Left forelimb (tissue), 1 donor: ENCODE measurements at regions not wholly inside any gene's neighbourhood (a gene's known extent, or its start where the extent isn't known, plus 50 kb on each side); places are given as distances from the start of the nearest gene placed in this dataset.

ENCODE experiments used
- DNase-seq: peaks from one replicate; pipeline ENCODE4 v3.0.0-alpha.2; 2018; ENCODE audit warnings: low spot score

DNA sequence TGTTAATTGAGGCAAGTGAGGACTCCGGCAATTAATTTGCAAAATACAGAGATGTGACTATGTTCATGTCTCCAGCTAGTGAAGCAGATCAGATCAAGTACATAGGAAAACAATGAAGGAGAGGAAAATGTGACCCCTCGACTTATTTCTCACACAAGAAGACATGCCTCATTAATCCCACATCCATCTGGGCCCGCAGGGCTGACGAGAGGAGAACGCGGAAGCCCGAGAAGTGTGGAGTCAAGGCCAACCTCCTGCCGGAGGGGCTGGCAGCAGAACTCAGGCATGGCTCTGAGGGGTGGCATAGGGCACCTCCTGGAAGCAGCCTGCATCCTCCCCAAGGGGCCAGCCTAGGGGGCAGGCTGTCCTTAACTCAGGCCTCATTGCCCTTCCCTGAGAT is 54.4 kb downstream of the ZNF503 start:
- DNase-seq = no peak

DNA sequence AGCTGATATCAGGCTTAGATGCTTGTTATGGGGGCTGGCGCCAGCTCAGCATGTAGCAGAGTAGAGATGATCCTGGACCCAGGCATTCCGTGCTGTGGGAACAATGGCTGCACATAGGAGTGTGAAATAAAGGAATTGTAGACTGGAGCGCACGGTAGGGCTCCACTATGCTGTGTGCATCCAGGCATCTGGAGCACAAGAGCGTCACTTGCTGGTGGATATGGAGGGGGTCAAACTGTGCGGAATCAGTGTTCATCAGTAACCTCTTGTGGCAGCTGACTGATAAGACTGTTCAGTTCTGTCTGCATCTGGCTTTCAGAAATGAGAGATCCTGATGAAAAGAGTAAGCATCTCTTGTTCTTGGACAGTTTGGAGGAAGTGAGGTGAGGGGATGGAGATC is 55.8 kb downstream of the ZNF503 start:
- DNase-seq = no peak

DNA sequence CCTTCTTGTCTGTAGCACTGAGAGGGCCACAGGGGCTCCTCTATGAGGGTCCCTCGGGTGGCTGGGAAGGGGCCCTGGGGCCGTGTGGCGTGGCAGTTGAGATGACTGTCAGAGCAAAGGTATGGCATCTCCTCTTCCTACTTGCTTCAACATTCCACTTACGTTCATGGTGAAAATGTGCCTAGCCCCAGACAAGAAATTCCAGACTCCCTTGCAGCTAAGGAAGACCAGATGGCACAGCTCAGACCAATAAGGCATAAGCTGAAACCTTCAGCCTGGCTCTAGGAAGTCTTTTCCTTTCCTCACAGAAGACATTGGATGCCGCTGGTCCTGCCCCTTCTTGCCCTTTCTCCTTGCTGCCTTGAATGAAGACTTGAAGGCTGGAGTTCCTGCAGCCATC is 57.4 kb downstream of the ZNF503 start:
- DNase-seq = no peak

DNA sequence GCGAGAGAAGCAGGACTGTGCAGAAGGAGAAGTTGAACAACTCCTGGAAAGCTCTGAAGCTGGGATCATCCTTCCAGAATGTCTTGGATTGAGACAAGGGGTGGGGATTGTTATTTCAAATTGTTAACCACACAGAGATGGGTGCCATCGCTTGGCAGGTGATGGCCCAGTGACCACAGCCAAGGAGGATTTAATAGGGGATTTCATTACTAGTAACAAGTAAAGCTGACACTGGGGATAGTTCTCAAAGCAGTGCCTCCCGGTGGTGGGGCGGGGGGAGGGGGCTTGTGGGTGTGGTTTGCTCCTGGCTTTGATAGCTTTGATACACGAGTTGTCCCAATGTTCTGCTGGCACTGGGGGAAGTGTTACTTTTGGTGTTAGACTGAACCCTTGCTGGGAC is 59.2 kb downstream of the ZNF503 start:
- DNase-seq = no peak

DNA sequence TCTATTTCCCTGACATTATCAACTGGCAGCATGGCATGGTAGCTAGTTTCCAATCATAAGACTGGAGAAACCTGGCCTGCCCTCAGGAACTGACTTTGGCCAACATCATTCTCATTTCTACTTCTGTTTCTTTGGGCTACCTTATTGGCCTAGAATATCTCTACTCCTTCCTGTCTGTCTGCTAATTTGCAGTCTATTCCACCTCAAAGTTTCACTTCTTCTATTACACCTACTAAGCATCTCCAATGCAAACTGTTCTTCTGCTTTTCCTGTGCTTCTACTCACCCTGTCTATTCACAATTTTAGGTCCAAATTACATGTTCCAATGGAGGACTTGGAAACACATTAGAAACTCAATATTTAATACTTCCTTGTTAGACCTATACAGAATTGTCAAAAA is 65.6 kb downstream of the ZNF503 start:
- no peak for DNase-seq

DNA sequence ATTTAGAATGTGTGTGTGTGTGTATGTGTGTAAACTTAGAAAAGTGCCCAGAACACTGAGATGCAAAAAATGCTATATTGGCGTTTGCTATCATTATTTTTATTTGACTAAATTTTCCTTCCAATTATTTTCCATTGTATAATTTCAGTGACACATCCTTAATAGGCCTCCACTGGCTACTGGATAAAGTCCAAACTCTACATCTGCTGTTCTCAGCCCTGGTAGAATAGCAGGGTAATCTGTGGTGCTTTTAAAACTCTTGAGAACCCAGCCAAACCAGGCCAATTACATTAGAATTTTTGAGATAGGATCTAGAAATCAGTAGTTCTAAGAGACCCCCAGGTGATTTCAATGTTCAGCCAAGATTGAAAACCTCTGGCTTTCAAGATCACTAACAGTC is 66.4 kb downstream of the ZNF503 start:
- no peak for DNase-seq

DNA sequence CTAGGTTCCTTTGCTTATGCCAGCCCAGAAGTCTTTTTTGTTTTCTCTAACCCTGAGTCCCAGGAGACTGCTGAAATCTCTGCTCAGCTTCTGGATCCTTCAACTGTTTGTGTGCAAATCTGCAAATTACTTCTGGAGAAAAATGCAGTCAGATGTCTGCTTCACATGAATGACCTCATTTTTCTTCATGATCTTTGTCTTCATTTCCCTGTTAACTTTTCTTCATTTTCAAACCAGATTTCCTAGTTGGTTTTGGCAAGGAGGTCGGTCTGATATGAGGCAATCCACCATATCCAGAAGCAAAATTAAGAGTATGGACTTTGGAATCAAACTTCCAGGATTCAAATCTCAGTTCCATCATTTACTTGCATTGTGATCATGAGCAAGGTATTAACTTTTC is 66.8 kb downstream of the ZNF503 start:
- no peak for DNase-seq

DNA sequence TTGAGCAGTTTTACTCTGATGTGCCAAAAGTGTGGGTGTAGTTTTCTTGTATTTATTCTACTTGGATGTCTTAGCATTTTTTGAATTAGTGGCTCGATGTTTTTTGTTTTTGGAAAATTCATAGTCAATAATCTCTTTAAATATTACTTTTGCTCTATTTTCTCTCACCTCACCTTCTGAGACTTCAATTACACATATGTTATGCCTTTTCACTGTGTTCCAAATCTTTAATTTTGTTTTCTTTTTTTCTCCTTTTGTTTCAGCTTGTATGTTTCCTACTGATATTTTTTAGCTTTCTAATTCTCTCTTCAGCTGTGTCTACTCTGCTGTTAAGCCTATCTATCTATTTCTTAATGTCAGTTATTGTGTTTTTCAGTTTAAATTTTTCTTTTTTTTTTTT is 69.5 kb downstream of the ZNF503 start:
- no peak for DNase-seq

DNA sequence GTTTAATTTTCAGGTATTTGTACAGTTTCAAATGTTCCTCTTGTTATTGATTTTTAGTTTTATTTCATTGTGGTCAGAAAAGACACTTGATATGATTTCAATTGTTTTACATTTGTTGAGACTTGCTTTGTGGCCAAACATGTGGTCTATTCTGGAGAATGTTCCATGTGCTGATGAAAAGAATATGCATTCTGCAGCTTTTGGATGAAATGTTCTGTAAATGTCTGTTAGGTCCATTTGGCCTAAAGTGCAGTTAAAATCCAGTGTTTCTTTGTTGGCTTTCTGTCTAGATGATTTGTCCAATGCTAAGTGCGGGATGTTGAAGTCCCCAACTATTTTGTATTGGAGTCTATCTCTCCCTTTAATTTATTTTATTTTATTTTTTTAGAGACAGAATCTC is 70.5 kb downstream of the ZNF503 start:
- DNase-seq = no peak

DNA sequence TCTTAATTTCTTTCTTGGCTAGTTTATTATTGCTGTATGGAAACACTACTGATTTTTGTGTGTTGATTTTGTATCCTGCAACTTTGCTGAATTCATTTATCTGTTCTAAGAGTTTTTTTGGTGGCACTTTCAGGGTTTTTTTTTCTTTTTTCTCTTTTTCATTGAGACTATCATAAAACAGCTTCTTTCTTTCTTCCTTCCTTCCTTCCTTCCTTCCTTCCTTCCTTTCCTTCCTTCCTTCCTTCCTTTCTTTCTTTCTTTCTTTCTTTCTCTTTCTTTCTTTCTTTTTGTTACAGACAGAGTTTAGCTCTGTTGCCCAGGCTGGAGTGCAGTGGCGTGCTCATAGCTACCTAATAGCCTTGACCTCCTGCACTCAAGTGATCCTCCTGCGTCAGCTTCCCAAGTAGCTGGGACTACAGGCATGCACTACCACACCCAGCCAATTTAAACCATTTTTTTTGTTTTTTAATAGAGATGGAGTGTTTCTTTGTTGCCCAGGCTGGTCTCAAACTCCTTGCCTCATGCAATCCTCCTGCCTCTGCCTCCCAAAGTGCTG is 72.3 kb downstream of the ZNF503 start:
- DNase-seq = no peak

DNA sequence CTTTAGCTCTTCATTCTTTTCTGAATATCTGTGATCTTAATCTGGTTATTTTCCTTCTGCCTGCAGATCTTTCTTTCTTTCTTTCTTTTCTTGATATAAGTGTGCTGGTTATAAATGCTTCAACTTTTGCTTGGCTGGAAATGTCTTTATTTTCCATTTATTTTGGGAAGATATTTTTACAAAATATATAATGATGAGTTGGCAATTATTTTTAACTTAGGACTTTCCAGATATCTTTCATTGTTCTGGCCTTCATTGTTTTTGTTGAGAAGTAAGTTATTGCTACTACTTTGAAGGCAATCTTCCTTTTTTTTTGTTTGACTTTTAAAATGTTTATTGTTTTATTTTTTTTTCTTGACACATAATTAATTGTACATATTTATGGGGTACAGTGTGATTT is 75.3 kb downstream of the ZNF503 start:
- DNase-seq = no peak

DNA sequence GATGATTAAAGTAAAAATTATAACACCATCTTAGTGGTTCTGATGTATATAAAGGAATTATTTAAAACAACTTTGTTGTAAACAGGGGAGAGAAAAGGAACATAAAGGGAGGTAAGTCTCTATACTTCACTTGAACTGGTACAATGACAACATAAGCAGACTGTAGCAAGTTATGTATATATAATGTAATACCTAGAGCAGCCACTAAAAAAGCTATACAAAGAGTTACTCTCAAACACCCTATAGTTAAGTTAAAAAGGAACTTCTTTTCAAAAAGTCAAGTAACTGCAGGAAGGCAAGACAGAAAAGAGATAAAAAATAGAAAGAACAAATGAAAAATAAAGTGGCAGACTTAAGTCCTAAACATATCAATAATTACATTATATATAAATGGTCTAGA is 82.3 kb downstream of the ZNF503 start:
- DNase-seq = no peak

DNA sequence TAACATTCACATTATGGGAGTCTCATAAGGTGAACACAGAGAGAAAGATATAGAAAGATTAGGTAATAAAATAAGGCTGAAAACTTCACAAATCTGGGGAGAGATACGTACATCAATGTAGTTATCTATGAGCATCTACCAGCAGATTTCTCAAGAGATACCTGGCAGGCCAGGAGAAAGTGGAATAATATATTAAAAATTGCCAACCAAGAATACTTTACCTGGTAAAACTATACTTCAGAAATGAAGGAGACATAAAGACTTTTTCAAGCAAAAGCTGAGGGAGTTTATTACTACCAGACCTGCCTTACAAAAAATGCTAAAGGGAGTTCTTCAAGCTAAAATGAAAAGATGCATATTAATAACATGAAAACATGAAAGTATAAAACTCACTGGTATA is 78.8 kb upstream of the COMTD1 start:
- DNase-seq = no peak

DNA sequence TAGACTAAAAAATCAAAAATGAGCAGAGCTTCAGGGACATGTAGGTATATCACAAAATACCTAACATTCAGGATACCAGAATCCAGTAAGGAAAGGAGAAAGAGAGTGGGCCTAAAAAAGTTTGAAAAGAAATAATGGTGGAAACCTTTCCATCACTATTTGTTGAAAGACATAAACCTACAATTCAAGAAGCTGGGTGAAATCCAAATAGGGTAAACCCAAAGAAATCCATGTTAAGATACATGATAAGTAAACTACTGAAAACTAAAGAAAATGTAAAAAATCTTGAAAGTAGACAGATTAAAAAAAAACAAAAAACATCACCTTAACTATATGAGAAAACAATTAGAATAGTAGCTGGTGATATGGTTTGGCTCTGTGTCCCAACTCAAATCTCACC is 76.7 kb upstream of the COMTD1 start:
- DNase-seq = no peak

DNA sequence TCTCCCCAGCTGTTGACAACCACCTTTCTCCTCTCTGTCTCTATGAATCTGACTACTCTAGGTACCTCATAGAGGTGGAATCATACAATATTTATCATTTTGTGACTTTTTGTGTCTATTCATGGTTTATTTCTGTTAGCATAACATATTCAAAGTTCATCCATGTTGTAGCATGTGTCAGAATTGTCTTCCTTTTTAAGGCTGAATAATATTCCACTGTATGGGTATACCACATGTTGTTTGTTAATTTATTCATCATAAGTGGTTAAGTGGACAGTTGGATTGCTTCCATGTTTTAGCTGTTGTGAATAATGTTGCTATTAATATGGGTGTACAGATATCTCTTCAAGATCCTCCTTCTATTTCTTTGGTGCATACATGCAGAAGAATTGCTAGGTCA is 69.9 kb upstream of the COMTD1 start:
- DNase-seq = no peak

DNA sequence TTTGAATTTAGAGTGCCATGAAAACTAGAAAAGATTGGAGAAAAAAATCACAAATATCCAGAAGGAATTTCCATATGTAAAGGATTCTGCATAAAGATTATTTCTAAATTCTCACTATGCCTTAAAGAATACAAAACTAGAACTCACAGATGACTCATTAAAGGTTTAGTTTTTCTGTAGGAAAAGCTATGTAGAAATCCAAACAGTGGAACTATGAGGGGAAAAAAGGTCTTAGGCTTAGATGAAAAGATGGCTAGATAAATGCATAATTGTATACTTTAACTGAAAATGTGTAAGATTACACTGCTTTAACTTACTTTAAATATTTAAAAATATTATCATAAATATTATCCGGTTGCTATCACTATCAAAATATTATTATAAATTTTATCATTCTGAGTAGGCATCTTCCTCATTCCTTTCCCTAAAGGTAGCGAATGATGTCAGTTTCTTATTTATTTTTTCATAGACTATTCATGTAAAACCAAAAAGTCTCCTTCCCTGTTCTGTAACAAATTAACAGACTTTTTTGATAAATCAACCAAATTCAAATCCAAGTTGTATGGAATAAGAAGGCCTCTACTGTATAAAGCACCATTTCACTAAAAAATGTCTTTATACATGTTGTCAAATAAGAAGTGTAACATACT is 69.1 kb upstream of the COMTD1 start:
- no peak for DNase-seq

DNA sequence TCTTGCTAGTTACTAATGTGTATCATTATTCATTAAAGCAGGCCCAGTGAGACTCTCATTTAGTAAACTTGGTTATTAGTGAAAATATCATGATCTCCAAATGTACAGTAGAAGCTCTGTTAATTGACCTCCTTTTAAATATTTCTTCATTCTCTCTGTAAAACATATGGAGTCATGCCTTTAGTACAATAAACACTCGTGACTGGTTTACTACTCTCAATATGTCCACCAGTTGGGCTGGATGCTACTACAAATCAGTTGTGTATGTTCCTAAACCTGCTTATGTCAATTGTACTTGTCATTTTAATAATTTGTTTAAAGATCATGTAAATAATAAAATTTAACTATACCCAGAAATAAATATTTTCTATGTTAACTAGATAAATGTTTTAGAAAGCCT is 68.6 kb upstream of the COMTD1 start:
- DNase-seq = no peak

DNA sequence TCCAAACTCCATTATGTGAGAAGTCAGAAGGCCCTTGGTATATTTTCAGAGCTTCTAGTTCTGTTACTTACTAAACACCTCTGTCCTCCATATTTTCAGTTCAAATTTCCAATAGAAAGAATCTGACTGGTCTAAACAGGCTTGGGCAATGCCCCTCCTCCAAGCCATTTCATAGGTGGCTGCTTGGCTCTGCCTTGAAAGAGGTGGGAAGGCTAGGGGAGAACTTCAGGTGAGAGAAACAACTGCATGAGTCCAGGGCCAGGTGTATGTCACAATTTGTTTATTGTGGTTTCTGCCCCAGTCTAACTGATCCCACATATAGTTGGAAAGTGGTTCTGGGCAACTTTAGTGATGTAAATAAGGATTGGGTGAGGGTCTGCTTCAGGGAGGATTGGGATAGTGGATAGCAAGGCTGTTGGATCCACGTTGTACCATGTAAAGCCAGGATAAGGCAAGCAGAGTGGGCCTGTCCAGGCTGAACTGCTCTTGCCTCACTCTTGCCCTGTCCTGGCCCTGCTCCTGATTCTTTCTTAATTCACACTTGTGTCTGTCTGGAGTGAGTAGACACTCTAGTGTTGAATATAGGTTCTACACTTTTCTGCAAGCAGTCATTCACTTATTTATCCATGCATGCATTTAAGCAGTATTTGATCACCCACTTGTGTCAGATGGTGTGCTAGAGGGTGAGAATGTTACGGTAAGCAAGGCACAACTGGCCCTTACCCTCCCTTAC is 67.5 kb upstream of the COMTD1 start:
- no peak for DNase-seq

DNA sequence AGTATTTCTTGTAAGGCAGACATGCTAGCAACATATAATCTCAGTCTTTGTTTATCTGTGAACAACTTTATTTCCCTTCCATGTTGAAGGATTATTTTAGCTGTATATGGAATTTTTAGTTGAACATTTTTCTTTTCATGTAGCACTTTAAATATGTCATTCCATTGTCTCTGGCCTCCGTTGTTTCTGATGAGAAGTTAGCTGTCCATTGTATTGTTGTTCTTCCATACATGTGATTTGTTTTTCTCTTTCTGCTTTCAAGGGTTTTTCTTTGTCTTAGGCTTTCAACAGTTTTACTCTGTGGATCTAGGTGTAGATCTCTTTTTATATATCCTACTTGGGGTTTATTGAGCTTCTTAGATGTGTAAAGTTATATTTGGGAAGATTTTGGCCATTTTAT is 66.3 kb upstream of the COMTD1 start:
- no peak for DNase-seq

DNA sequence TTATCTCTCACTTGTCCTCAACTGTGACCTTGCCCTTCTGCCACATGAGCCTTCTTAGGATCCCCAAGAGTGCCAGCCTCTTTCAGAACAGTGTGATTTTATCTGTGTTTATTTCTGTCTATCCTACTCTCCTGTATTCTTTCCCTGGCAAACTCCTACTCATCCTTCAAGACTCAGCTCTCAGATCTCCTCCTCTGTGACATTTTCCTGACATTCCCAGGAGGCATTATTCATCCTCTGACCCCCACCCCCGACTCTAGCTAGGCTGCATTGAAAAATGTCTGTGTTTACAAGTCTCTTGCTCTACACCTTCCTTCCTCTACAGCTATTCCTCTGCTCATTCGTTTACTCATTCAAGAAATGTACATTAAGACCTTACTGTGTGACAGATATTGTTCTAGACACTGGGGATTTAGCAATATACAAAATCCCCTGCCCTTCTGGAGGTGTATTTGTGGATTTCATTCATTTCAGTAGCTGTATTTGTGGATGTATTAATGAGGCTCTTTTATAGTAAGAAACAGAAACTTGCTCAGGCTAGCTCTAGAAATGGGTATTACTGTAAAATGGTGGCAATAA is 61.4 kb upstream of the COMTD1 start:
- no peak for DNase-seq

DNA sequence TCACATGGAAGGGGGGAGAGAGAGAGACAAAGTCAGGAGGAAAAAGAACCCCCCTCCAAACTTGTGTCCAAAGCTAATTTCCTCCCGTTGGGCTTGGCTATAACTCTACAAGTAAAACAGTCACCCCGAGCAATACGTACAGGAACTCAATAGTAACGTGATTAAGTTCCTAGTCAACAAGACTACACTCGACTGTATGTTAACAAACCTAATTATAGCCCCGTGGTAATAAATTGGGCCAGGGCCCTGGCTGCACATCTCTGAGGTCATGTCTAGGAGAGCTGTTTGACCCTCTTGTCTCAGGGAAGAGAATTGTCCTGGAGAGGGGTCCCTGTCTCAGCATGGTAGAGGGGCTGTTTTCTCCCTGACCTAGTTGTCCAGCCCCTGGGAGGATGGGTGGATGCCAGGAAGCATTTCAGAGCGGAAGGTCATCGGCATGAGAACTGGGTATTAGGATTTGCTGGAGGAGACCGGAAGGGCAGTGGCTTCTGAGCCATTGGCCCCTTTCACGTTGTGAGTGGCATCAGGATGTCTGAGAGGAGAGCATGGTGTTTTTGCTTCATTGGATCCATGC is 60.2 kb upstream of the COMTD1 start:
- DNase-seq = no peak

DNA sequence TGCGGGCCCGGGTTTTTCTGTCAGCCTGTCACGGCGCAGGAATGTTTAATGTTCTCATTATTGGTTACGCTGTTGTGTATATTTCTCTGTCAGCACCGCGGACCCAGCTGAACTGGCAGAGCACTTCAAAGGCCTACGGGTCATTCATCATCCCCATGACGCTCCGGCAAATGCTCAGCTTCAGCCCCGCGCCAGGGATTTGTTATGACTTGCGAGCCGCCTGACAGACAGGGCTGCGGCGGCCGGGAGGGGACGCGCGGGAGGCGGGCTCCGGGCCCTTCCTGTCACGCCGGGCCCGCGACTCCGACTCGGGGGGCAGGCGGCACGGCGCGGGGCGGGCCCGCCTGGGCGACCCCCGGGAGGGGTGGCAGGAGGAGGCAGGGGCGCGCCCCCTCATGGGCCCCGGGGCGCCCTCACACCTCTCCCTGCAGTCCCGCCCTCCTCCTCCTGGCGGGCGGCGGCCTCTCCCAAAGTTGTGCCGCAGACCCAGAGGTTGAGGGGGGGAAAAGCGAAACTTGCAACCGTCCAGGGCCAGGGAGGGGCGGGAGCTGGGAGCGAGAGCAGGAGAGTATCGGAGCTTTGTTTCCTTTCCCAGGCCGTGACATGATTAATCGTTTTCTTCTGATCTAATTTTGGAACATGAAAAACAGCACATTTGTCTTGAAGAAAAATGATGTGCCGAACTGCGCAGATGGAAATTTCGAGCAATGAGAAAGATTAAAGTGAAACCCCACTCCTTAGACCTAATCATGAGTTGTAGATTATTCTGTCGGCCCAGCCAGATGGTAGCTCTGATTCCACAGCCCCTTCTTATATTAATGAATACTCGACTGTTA is 59.3 kb upstream of the COMTD1 start:
- DNase-seq = peak; percentile 83
